ENCODE measurements at regions not wholly inside any gene's neighbourhood (a gene's known extent, or its start where the extent isn't known, plus 50 kb on each side); places are given as distances from the start of the nearest gene placed in this dataset.

DNA sequence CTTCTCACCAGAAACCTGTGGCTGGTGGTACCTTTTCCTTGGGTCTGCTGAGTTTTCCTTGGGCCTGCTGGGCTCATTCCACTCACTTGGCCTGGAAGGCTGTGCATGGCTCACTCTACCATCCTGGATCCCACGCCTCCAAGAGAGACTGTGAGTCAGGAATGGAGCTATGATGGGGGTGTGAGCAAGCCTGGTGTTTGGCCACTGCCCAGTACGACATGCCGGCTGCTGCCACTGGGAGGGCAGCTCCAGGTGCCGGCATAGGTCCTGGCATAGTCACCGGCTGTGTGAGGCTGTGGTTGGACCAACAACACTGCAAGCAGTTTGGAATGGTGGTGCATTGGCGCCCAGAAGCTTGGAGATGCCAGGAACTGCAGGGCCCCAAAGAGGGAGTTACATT, 721.7 kb downstream of the PCDH18 start:
- H3K27ac ChIP-seq: no peak overlapping the region
- H3K36me3 ChIP-seq (ENCODE audit: control insufficient read depth, insufficient read depth, low read length): no peaks in the 10 kb centered on the region
- H3K9me3 ChIP-seq (ENCODE audit: control insufficient read depth, low read length): no peaks in the 10 kb centered on the region
- H3K4me2 ChIP-seq (ENCODE audit: low read length): no peak overlapping the region
- H3K27me3 ChIP-seq (ENCODE audit: control insufficient read depth, insufficient read depth, low read length): no peaks in the 10 kb centered on the region
- no peak overlapping the region for H3K4me3 ChIP-seq (ENCODE audit: low read depth, low read length)
- H3K9ac ChIP-seq: no peak overlapping the region
- TF ChIP-seq, protein P1, sequence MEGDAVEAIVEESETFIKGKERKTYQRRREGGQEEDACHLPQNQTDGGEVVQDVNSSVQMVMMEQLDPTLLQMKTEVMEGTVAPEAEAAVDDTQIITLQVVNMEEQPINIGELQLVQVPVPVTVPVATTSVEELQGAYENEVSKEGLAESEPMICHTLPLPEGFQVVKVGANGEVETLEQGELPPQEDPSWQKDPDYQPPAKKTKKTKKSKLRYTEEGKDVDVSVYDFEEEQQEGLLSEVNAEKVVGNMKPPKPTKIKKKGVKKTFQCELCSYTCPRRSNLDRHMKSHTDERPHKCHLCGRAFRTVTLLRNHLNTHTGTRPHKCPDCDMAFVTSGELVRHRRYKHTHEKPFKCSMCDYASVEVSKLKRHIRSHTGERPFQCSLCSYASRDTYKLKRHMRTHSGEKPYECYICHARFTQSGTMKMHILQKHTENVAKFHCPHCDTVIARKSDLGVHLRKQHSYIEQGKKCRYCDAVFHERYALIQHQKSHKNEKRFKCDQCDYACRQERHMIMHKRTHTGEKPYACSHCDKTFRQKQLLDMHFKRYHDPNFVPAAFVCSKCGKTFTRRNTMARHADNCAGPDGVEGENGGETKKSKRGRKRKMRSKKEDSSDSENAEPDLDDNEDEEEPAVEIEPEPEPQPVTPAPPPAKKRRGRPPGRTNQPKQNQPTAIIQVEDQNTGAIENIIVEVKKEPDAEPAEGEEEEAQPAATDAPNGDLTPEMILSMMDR (IDR thresholded peaks at IDR 0.05): no peak
- no peaks in the 10 kb centered on the region for H3K79me2 ChIP-seq
- no peaks in the 10 kb centered on the region for H3K4me1 ChIP-seq
- no peak overlapping the region for H2AFZ ChIP-seq

DNA sequence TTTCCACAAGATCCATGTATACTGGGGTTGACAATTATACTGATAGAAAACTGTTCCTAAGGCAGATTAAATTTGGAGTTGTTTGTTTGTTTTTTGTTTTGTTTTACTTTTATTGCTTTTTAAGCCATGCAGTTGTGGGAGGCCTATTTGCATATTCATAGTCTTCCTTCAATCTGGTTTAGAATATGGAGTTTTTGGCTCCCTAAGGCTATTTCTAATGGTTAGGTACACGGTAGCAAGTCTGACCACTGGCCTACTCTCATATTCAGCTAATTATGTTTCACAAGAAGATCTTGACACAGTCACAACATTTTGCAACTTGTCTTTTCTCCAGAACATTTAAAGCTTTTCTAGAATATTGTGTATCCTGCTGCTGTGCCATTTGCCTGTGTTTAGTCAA, 725.5 kb downstream of the PCDH18 start:
- TF ChIP-seq, protein P1 (IDR thresholded peaks at IDR 0.05): no peak
- no peak overlapping the region for H2AFZ ChIP-seq
- no peak overlapping the region for H3K27ac ChIP-seq
- no peaks in the 10 kb centered on the region for H3K9me3 ChIP-seq (ENCODE audit: control insufficient read depth, low read length)
- no peaks in the 10 kb centered on the region for H3K27me3 ChIP-seq (ENCODE audit: control insufficient read depth, insufficient read depth, low read length)
- no peaks in the 10 kb centered on the region for H3K36me3 ChIP-seq (ENCODE audit: control insufficient read depth, insufficient read depth, low read length)
- H3K4me1 ChIP-seq: no peaks in the 10 kb centered on the region
- no peak overlapping the region for H3K4me2 ChIP-seq (ENCODE audit: low read length)
- H3K9ac ChIP-seq: no peak overlapping the region
- H3K4me3 ChIP-seq (ENCODE audit: low read depth, low read length): no peak overlapping the region
- no peaks in the 10 kb centered on the region for H3K79me2 ChIP-seq

DNA sequence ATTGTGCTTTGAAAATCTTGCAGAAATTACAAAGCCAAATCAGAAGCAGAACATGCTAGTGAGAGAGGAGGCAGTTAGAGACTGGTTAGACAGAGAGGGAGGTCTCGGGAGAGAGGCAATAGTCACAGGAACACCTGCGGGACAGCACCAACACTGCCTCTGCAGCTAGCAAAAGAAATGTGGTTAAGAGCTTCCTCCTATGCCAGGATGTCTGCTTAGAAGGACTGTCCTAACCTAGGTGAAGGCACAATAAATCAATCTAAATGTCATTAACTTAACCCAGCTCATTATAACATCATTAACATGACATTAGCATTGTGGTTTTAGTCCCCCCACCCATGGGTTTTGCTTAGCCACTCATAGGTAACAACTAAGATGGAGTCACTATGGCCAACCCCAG, 726.7 kb downstream of the PCDH18 start:
- TF ChIP-seq, protein P1 (IDR thresholded peaks at IDR 0.05): no peak
- no peak overlapping the region for H2AFZ ChIP-seq
- H3K9ac ChIP-seq: no peak overlapping the region
- H3K36me3 ChIP-seq (ENCODE audit: control insufficient read depth, insufficient read depth, low read length): no peaks in the 10 kb centered on the region
- no peak overlapping the region for H3K4me2 ChIP-seq (ENCODE audit: low read length)
- no peaks in the 10 kb centered on the region for H3K27me3 ChIP-seq (ENCODE audit: control insufficient read depth, insufficient read depth, low read length)
- no peak overlapping the region for H3K27ac ChIP-seq
- H3K4me3 ChIP-seq (ENCODE audit: low read depth, low read length): no peak overlapping the region
- H3K79me2 ChIP-seq: no peaks in the 10 kb centered on the region
- H3K4me1 ChIP-seq: no peaks in the 10 kb centered on the region
- no peaks in the 10 kb centered on the region for H3K9me3 ChIP-seq (ENCODE audit: control insufficient read depth, low read length)

- Histone ChIP-seq H3K4me1 (no peaks in the 10 kb centered on the region), H3K9me3 (ENCODE audit: control insufficient read depth, low read length) (no peaks in the 10 kb centered on the region), H3K27ac (no peak overlapping the region), H2AFZ (no peak overlapping the region), H3K36me3 (ENCODE audit: control insufficient read depth, insufficient read depth, low read length) (no peaks in the 10 kb centered on the region), H3K9ac (no peak overlapping the region), H3K4me3 (ENCODE audit: low read depth, low read length) (no peak overlapping the region), H3K27me3 (ENCODE audit: control insufficient read depth, insufficient read depth, low read length) (no peaks in the 10 kb centered on the region), H3K4me2 (ENCODE audit: low read length) (no peak overlapping the region), H3K79me2 (no peaks in the 10 kb centered on the region)
- TF ChIP-seq, protein P1 (IDR thresholded peaks at IDR 0.05): no peak
Observed at GRCh38 chr4:136803433-136803832, 728.9 kb downstream of the PCDH18 start.

DNA sequence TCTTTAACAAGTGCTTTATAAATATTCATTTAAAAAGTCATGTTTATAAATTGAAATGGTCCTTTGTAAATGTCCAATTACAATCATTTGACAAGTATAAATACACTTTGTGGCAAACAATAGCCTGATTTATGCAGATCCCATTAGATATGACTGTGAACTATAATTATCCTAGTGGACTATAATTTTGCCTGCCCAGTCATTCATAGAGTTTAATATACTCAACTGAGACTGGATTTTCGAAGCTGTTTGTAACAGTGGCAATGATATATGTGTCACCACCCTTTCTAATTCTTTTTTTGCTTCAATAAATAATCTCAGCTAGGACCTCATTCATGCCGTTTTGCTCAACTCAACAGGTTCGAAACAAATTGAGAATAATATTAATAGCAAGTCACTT, 732.0 kb downstream of the PCDH18 start:
- H3K4me2 ChIP-seq (ENCODE audit: low read length): no peak overlapping the region
- H3K36me3 ChIP-seq (ENCODE audit: control insufficient read depth, insufficient read depth, low read length): no peaks in the 10 kb centered on the region
- no peak overlapping the region for H3K27ac ChIP-seq
- H3K9ac ChIP-seq: no peak overlapping the region
- H3K9me3 ChIP-seq (ENCODE audit: control insufficient read depth, low read length): no peaks in the 10 kb centered on the region
- no peaks in the 10 kb centered on the region for H3K79me2 ChIP-seq
- no peak overlapping the region for H2AFZ ChIP-seq
- H3K4me1 ChIP-seq: no peaks in the 10 kb centered on the region
- TF ChIP-seq, protein P1 (IDR thresholded peaks at IDR 0.05): no peak
- no peaks in the 10 kb centered on the region for H3K27me3 ChIP-seq (ENCODE audit: control insufficient read depth, insufficient read depth, low read length)
- no peak overlapping the region for H3K4me3 ChIP-seq (ENCODE audit: low read depth, low read length)

Measured in parathyroid adenoma (tissue), 2 donors.